HG02588 (cell line): ENCODE measurements at regions not wholly inside any gene's neighbourhood (a gene's known extent, or its start where the extent isn't known, plus 50 kb on each side); places are given as distances from the start of the nearest gene placed in this dataset.

ENCODE experiments used
- ATAC-seq: cut with Tn5 transposase; IDR thresholded peaks from one replicate; pipeline ENCODE4 v1.9.1; 2021; ENCODE audit warnings: mild to moderate bottlenecking, moderate library complexity; ENCODE audit not compliant: unreplicated experiment

DNA sequence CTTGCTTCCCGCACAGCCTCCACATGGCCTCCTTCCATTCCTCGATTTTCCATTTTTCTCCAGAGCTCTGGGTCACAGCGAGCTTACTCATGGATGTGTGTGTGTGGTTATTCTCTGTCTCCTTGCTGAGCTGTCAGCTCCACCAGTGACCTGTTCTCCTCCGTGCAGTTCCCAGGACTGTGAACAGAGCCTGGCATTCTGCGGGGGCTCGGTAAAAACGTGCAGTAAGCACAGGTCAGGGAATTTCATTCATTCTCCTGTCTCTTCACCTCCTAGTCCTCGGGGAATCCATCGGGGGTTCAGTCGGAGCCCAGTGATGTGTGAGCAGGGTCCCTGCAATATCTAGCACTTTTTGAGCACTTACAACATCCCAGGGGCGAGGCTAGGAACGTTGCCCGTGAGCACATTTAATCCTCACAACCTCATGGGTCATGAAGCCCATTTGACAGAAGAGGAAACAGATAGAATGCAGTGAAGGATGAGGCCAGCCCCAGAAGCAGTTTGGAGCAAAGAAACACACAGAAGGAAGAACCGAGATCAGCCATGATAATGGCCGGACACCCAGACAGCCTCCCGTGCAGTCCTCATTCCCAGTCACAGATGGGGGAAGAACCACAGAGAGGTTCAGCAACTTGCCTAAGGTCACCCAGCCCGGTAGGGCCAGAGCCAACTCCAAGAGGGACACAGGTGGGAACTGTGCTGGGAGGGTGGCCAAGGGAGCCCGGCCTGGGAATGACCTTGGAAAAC is 183.2 kb upstream of the GSE1 start:
- no peak for ATAC-seq

DNA sequence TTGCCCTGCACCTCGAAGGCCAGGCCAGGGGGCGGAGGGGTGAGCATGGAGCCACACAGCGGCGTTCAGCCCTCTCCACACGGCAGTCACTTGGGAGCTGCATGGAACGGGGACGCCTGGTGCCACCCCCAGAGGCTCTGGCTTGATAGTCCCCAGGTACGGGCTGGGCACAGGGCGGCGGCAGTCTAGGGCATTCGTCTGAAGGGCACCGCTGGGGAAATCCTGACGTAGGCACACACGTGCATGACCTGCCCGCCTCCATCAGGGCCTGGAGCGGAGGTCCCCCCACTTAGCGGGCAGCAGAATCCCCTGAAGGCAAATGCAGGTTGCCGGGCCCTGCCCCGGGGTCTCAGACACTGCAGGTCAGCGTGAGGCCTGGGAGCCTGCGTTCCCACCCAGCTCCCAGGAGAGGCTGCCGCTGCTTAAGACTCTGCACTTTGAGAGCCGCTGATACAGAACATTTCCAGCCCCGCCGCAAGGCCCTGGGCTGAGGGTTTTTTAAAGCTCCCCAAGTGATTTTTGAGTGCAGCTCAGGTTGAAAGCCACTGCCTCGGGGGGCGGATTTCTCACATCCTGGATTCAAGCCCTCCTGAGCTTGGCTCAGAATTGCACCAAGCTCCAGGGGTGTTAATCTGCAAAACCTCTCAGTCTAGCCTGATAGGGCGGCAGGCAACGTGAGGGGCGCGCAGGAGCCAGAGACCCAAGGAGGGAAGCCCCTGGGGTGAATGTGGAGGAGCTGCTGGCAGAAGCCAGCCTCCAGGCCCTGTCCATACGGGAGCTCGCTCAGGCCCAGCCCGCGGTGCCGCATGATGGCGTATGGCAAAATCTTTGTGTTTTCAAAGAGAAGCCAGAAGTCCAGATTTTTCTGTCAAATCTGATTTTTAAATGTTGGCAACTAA is 182.3 kb upstream of the GSE1 start:
- no peak for ATAC-seq

- no peak for ATAC-seq
Measured at GRCh38 chr16:85431431-85432124, 181.5 kb upstream of the GSE1 start.

- no peak for ATAC-seq
Measured at GRCh38 chr16:85432606-85433005, 180.5 kb upstream of the GSE1 start.

DNA sequence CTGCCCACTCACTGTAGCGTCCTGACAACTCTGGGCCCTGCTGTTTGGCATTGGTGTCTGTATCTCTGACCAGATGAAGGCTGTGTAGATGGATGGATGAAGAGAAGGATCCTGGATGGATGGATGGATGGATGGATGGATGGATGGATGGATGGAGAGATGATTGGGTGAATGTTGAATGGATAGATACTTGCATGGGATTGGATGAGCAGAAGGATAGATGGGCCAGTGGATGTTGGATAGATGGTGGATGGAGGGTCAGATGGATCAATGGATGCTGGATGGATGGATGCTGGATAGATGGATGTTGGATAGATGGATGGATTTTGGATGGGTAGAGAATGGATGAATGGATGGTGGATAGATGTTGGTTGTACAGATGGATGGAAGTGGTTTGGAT is 179.6 kb upstream of the GSE1 start:
- ATAC-seq: no peak

DNA sequence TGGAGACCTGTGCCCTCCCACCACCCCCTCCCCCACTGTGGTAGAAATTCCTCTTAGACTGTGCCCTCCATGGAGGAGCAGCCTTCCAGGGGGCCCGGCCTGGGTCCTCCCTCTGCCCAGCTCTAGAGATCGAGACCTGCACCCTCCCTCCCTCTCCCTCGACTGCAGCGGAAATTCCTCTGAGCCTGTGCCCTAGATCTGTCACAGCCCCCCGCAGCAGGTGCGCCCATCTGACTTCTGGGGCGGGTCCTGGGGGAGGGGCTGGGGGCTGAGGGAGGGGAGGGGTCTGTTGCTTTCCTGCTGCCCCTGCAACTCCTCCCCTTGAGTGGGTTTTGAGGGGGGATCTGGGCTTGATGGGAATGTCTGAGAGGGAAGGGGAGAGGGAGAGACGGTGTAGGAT is 177.8 kb upstream of the GSE1 start:
- ATAC-seq: no peak

GRCh38 chr16:85435700-85436099 is 177.4 kb upstream of the GSE1 start:
- ATAC-seq: no peak

DNA sequence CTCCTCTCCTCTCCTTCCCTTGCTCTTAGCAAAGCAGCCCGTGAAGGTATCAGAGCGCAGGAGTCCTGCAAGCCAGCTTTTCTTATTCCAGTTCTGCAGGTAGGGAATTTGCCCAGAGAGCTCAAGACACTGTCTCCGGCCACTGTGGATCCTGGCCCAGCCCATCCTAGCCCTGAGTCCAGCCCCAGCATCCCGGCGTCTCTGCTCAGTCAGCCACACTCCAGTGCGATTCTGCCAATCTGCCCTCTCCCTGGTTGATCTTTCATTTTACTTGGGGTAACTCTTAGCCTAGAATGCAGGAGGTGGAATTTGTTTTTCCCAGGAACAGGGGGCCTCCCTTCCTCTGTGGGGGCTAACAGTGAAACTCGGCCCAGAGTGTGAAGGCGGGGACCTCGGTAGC is 176.9 kb upstream of the GSE1 start:
- ATAC-seq: no peak

- ATAC-seq: no peak
Measured at GRCh38 chr16:85436636-85437165, 176.4 kb upstream of the GSE1 start.

GRCh38 chr16:85437166-85438052 is 175.7 kb upstream of the GSE1 start:
- no peak for ATAC-seq

DNA sequence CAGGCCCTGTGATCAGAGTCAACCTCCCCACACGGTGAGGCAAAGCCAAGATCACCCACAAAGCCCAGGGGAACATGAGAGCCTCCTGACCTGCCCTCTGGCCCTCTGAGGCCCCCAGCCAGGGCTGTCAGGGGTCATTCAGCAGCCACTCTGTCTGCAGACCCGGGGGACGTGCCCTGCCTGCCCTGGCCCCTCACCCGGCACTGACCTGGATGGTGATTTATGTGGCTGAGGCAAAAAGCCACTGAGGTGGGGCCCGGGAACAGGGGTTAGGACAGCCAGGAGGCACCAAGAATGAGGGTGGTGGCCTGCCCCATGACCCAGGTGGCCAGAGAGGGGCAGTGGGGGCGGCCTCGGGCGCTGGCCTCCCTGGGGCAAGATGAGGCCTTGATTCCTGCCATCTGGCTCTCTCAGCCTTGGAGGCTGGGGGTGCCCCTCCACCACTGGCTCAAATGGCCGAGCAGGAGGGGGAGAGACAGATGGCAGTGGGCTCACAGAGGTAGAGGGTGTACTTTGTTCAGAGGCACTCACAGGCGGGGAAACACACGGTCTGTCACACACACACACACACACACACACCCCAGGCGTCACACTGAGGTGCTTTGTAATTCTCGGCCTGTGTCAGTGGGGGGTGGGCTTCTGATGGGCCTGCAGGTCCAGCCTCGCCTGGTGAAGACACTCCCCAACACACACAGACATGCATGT is 174.0 kb upstream of the GSE1 start:
- ATAC-seq: no peak

DNA sequence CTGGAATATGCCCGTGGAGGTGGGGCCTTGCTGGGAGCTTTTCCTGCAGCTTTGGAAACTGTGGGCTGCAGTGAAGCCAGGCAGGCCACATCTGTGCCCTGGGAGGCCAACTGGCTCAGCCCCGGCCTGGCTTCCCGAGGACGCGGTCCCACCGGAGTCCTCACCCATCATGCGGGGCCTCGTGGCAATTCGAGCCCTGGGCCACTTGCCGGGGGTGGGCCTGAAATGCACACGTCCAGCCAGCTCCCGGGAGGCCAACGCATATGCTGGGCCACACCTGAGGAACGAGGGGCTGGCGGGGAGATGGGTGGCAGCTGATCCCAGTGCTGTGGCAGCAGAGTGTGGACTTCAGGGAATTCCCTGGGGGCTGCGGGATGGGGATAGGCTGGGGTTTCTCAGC is 172.4 kb upstream of the GSE1 start:
- no peak for ATAC-seq

- ATAC-seq: no peak
Measured at GRCh38 chr16:85441189-85441889, 171.8 kb upstream of the GSE1 start.

- ATAC-seq: no peak
Measured at GRCh38 chr16:85441890-85442670, 171.0 kb upstream of the GSE1 start.

DNA sequence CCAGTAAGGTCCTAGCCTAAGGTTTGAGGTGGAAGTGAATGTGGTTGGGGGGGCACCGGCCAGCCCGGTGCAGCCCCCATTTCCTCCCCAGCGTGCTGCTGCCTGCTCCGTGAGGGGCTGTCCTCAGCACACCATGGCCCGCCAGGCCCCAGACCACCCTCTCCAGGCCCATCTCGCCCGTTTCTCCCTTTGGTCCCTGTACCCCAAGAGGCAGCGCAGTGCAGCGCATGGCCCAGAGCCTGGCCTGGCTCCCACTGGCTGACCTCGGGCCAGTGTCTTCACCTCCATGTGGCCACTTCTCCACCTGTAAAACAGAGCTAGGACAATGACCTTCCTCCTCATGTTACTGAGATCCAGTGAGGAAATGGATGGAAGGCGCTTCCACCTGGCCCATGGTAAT is 170.0 kb upstream of the GSE1 start:
- no peak for ATAC-seq

DNA sequence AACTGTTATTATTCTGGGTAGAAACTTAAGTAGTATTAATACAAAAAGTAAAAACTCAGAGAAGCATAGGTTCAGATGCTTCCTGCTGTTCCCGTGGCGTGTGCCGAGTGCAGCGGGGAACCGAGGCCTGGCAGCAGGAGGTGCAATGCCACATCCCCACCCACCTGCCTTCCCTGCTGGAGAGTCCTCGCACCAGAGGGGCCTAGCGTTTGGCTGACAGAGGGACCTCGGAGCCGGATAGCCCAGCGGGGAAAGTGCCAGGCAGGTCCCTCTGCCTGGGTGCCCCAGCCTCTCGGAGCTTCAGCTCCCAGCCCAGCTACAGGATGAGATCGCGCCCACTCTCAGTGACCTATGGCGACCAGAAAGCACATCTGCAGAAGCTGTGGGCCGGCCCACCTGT is 169.6 kb upstream of the GSE1 start:
- no peak for ATAC-seq

DNA sequence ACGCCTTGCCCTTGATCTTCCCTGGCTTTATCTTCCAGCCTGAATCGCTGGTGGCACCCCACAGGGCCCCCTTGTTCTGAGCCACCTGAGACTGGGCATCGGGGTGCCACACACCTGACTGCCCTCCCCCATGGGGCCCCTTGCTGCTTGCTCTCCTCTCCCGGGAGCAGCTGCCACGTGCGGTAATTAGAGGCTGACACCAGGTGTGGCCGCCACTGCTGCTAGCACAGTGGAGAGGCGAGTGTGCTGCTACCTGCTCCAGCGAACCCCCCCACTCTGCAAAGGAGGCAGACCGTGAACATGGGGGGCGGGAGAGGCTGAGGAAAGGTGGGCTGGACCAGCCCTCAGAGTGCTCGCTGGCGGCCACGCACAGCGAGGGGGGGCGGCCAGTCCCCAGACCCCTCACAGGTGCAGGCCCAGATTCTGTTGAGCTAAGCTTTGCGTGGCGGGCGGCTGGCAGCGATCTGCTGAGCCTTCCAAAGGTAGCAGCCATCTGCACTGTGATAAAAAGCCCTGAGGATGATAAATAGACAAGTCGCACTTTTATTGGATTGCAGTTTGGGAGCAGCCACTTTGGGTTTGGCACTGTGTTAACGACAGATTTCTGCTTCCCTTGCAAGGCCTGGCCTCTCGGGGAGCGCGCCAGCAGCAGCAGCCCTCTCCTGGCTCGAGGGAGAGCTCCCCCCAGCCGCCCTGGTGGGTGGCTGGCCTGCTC is 167.9 kb upstream of the GSE1 start:
- ATAC-seq: no peak

DNA sequence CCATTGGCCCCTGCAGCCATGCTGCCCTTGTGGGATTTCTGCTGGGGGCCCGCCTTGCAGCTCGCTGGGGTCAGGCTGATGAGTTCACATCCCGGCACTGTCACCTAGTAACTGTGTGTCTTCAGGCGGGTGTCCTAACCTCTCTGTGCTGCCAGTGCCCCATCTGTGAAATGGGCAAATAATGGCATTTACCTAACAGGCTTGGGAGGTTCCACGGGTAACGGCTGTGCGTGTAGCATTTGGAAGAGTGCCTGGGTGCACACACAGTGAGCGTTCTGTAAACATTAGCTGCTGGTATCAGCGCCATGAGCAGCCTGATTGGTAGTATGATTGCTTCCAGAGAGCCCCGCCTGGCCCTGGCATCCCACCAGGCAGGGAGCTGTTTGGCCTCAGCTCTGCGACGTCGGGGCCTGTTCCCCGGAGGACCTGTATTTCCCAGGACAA is 167.3 kb upstream of the GSE1 start:
- no peak for ATAC-seq
